Mesenchymal stem cell (in vitro differentiated cells and primary cell): ENCODE measurements at regions not wholly inside any gene's neighbourhood (a gene's known extent, or its start where the extent isn't known, plus 50 kb on each side); places are given as distances from the start of the nearest gene placed in this dataset.
"Not testable (repeated sequence)": the region's sequence is repeated elsewhere in the genome, so short reads cannot be mapped to it uniquely, and the experiment has no call there.

Experiments
- DNase-seq: peaks from one replicate; pipeline ENCODE4 v3.0.0-alpha.2; 2013
- H2AFZ ChIP-seq: one replicate; pipeline ENCODE4 v1.6.1; 2013; ENCODE audit warnings: low read depth, mild to moderate bottlenecking, control low read depth, inconsistent platforms, low read length, moderate library complexity
- H2AK5ac ChIP-seq: 2 replicates; pipeline ENCODE4 v1.6.1; 2013; ENCODE audit warnings: low read length, moderate library complexity, mild to moderate bottlenecking, inconsistent platforms; ENCODE audit not compliant: severe bottlenecking
- H2BK120ac ChIP-seq: one replicate; pipeline ENCODE4 v1.6.1; 2013; ENCODE audit warnings: low read depth, mild to moderate bottlenecking, inconsistent platforms, low read length, moderate library complexity
- H2BK12ac ChIP-seq, 2 experiments: one replicate each; pipeline ENCODE4 v1.6.1; 2013; ENCODE audit warnings: inconsistent platforms in 2 of 2, low read length in 2 of 2, mild to moderate bottlenecking in 2 of 2, moderate library complexity in 2 of 2, control low read depth in 1 of 2
- H2BK15ac ChIP-seq: one replicate; pipeline ENCODE4 v1.6.1; 2013; ENCODE audit warnings: mild to moderate bottlenecking, low read depth, inconsistent platforms; ENCODE audit not compliant: poor library complexity, severe bottlenecking
- H2BK5ac ChIP-seq: 2 replicates; pipeline ENCODE4 v1.6.1; 2013; ENCODE audit warnings: low read depth, mild to moderate bottlenecking, low read length, control low read depth, inconsistent platforms; ENCODE audit not compliant: poor library complexity, severe bottlenecking
- H3K14ac ChIP-seq, 2 experiments: one replicate each; pipeline ENCODE4 v1.6.1; 2013; ENCODE audit warnings: inconsistent platforms in 2 of 2, low read length in 2 of 2, control low read depth in 1 of 2, mild to moderate bottlenecking in 1 of 2, moderate library complexity in 1 of 2
- H3K18ac ChIP-seq, 2 experiments: one replicate each; pipeline ENCODE4 v1.6.1; 2013; ENCODE audit warnings: inconsistent platforms in 2 of 2, low read length in 2 of 2, control low read depth in 1 of 2, low read depth in 1 of 2, mild to moderate bottlenecking in 1 of 2
- H3K23ac ChIP-seq, 2 experiments: one replicate each; pipeline ENCODE4 v1.6.1; 2013; ENCODE audit warnings: inconsistent platforms in 2 of 2, low read length in 2 of 2, mild to moderate bottlenecking in 2 of 2, moderate library complexity in 2 of 2, control low read depth in 1 of 2
- H3K27ac ChIP-seq: 2 replicates; pipeline ENCODE4 v1.5.1; 2013; ENCODE audit warnings: mild to moderate bottlenecking, moderate library complexity, low read length, control low read depth, inconsistent platforms; ENCODE audit not compliant: poor library complexity, severe bottlenecking
- H3K27me3 ChIP-seq, 2 experiments: 2 replicates each; pipeline versions ENCODE4 v1.6.1 to v1.7.0; 2013; ENCODE audit warnings: low read length in 2 of 2, mild to moderate bottlenecking in 2 of 2, moderate library complexity in 2 of 2, control low read depth in 1 of 2, inconsistent platforms in 1 of 2; ENCODE audit not compliant: control insufficient read depth in 1 of 2, insufficient read depth in 1 of 2
- H3K36me3 ChIP-seq, 2 experiments: 2 replicates each; pipeline versions ENCODE4 v1.6.1 to v1.7.0; 2013; ENCODE audit warnings: low read length in 2 of 2, control low read depth in 1 of 2, inconsistent platforms in 1 of 2, low read depth in 1 of 2, mild to moderate bottlenecking in 1 of 2; ENCODE audit not compliant: insufficient read depth in 2 of 2, control insufficient read depth in 1 of 2
- H3K4ac ChIP-seq, 2 experiments: one replicate each; pipeline ENCODE4 v1.6.1; 2013; ENCODE audit warnings: inconsistent platforms in 2 of 2, low read length in 2 of 2, mild to moderate bottlenecking in 2 of 2, moderate library complexity in 2 of 2, control low read depth in 1 of 2, low read depth in 1 of 2
- H3K4me1 ChIP-seq: 2 replicates; pipeline ENCODE4 v1.6.1; 2013; ENCODE audit warnings: low read depth, low read length, control low read depth; ENCODE audit not compliant: control insufficient read depth, insufficient read depth
- H3K4me2 ChIP-seq: 2 replicates; pipeline ENCODE4 v1.6.1; 2013; ENCODE audit warnings: low read length, mild to moderate bottlenecking, inconsistent platforms; ENCODE audit not compliant: poor library complexity, severe bottlenecking
- H3K4me3 ChIP-seq, 2 experiments: 2 replicates each; pipeline versions ENCODE4 v1.5.1 to v1.7.0; 2013; ENCODE audit warnings: low read length in 2 of 2, mild to moderate bottlenecking in 2 of 2, control low read depth in 1 of 2, low read depth in 1 of 2; ENCODE audit not compliant: insufficient read depth in 1 of 2
- H3K79me1 ChIP-seq: replicated peaks from 2 replicates; pipeline ENCODE4 v1.6.1; 2013; ENCODE audit warnings: mild to moderate bottlenecking, control low read depth, low read length, inconsistent platforms; ENCODE audit not compliant: poor library complexity, severe bottlenecking
- H3K9ac ChIP-seq: 2 replicates; pipeline ENCODE4 v1.7.0; 2013; ENCODE audit warnings: mild to moderate bottlenecking, low read length, moderate library complexity
- H3K9me3 ChIP-seq: 2 replicates; pipeline ENCODE4 v1.7.0; 2013; ENCODE audit warnings: mild to moderate bottlenecking, low read length; ENCODE audit not compliant: control insufficient read depth
- H4K8ac ChIP-seq: one replicate; pipeline ENCODE4 v1.6.1; 2013; ENCODE audit warnings: inconsistent platforms, mild to moderate bottlenecking, low read length, moderate library complexity
- H4K91ac ChIP-seq: one replicate; pipeline ENCODE4 v1.6.1; 2013; ENCODE audit warnings: mild to moderate bottlenecking, low read length, inconsistent platforms
- WGBS: methylation state at CpG from one replicate; pipeline ENCODE4 v1.1.7; 2013; ENCODE audit warnings: mixed read lengths; 5-methylcytosine and 5-hydroxymethylcytosine counted together

GRCh38 chr4:53943345-53944085 lies 120.9 kb downstream of the CHIC2 start:
- H2BK120ac ChIP-seq = no peak overlapping the region
- peaks cover 5% of the 10 kb centered on the region for H3K9me3 ChIP-seq

GRCh38 chr4:53942712-53943111 lies 121.7 kb downstream of the CHIC2 start:
- no peak overlapping the region for H2BK120ac ChIP-seq
- no peak for DNase-seq
- no peak overlapping the region for H3K23ac ChIP-seq
- H3K27me3 ChIP-seq = peaks cover 0 to 5% of the 10 kb centered on the region in 2 experiments
- H3K9ac ChIP-seq = no peak overlapping the region
- H3K4ac ChIP-seq = no peak overlapping the region
- H3K18ac ChIP-seq = no peak overlapping the region
- no peak overlapping the region for H2BK12ac ChIP-seq
- H3K79me1 ChIP-seq = no peaks in the 10 kb centered on the region
- H3K14ac ChIP-seq = no peak overlapping the region
- peaks cover 7% of the 10 kb centered on the region for H3K4me1 ChIP-seq
- no peak overlapping the region for H4K8ac ChIP-seq
- H2AFZ ChIP-seq = no peak overlapping the region
- H2BK5ac ChIP-seq = no peak overlapping the region
- H3K27ac ChIP-seq = no peak overlapping the region
- no peak overlapping the region for H3K4me2 ChIP-seq
- no peak overlapping the region for H2AK5ac ChIP-seq
- H4K91ac ChIP-seq = no peak overlapping the region
- no peaks in the 10 kb centered on the region for H3K36me3 ChIP-seq
- 75% methylated on average over 3 of the region's 3 CpGs for WGBS
- H2BK15ac ChIP-seq = no peak overlapping the region
- peaks cover 5% of the 10 kb centered on the region for H3K9me3 ChIP-seq
- no peak overlapping the region for H3K4me3 ChIP-seq

More at GRCh38 chr4:53943345-53944085, 120.9 kb downstream of the CHIC2 start:
- Histone ChIP-seq H4K91ac (no peak overlapping the region), H3K4ac (no peak overlapping the region), H3K23ac (no peak overlapping the region), H2AK5ac (no peak overlapping the region), H2BK15ac (no peak overlapping the region), H3K9ac (no peak overlapping the region), H3K14ac (no peak overlapping the region), H2BK5ac (no peak overlapping the region), H3K4me2 (no peak overlapping the region), H3K4me1 (peaks cover 4% of the 10 kb centered on the region), H3K79me1 (no peaks in the 10 kb centered on the region), H3K27me3 (peaks cover 0 to 5% of the 10 kb centered on the region in 2 experiments), H2BK12ac (no peak overlapping the region), H4K8ac (no peak overlapping the region), H3K18ac (no peak overlapping the region), H3K36me3 (no peaks in the 10 kb centered on the region), H2AFZ (no peak overlapping the region), H3K4me3 (no peak overlapping the region), H3K27ac (no peak overlapping the region)
- 90% methylated on average over 1 of the region's 2 CpGs for WGBS
- DNase-seq = peak; percentile 51

GRCh38 chr4:53941331-53941730 lies 123.1 kb downstream of the CHIC2 start:
- H2BK15ac ChIP-seq = no peak overlapping the region
- H2AK5ac ChIP-seq = no peak overlapping the region
- no peak overlapping the region for H3K18ac ChIP-seq
- no peak overlapping the region for H4K91ac ChIP-seq
- no peak overlapping the region for H3K9ac ChIP-seq
- no peak overlapping the region for H3K14ac ChIP-seq
- no peak overlapping the region for H3K27ac ChIP-seq
- no peak for DNase-seq
- no peak overlapping the region for H3K4ac ChIP-seq
- no peak overlapping the region for H2BK5ac ChIP-seq
- WGBS = 96% methylated on average over 3 of the region's 4 CpGs
- H3K4me3 ChIP-seq = no peak overlapping the region
- peaks cover 7% of the 10 kb centered on the region for H3K4me1 ChIP-seq
- H3K4me2 ChIP-seq = no peak overlapping the region
- H3K27me3 ChIP-seq = no peaks in the 10 kb centered on the region
- no peaks in the 10 kb centered on the region for H3K36me3 ChIP-seq
- H4K8ac ChIP-seq = no peak overlapping the region
- H2BK120ac ChIP-seq = no peak overlapping the region
- H3K23ac ChIP-seq = no peak overlapping the region
- H3K9me3 ChIP-seq = peaks cover 5% of the 10 kb centered on the region
- no peak overlapping the region for H2AFZ ChIP-seq
- H3K79me1 ChIP-seq = no peaks in the 10 kb centered on the region
- no peak overlapping the region for H2BK12ac ChIP-seq

- not testable (repeated sequence) for H3K18ac ChIP-seq, H2BK5ac ChIP-seq, H4K8ac ChIP-seq, H3K4me3 ChIP-seq, H2BK12ac ChIP-seq, H3K9ac ChIP-seq, H3K4me2 ChIP-seq, H3K14ac ChIP-seq, H3K27me3 ChIP-seq, H2BK15ac ChIP-seq, H3K4me1 ChIP-seq, H3K36me3 ChIP-seq, H3K23ac ChIP-seq, H3K9me3 ChIP-seq, H4K91ac ChIP-seq, H3K79me1 ChIP-seq, H3K4ac ChIP-seq, H2AFZ ChIP-seq, H2BK120ac ChIP-seq, H3K27ac ChIP-seq, H2AK5ac ChIP-seq, DNase-seq
- 83% methylated on average over 2 of the region's 3 CpGs for WGBS
Measured at GRCh38 chr4:53939892-53940291, 124.5 kb downstream of the CHIC2 start.
